Esophagus squamous epithelium (tissue), 5 donors: ENCODE measurements at regions not wholly inside any gene's neighbourhood (a gene's known extent, or its start where the extent isn't known, plus 50 kb on each side); places are given as distances from the start of the nearest gene placed in this dataset.

Source experiments
- DNase-seq: peaks from one replicate; lab custom pipeline; 2025; lab: John Stamatoyannopoulos, UW
- H3K27ac ChIP-seq, 4 donors: fragments of 200-600 bp; sonication (generic); one replicate each; pipeline ENCODE4 v1.5.1; 2016 to 2019; ENCODE audit warnings: mild to moderate bottlenecking in 1 of 4
- H3K27me3 ChIP-seq, 4 donors: fragments of 200-600 bp; sonication (generic); 1 replicate in 3 of 4; 2 replicates in 1 of 4; pipeline versions ENCODE4 v1.5.1 to v1.6.0; 2017 to 2021; ENCODE audit warnings: antibody characterized with exemption in 1 of 4
- H3K36me3 ChIP-seq, 3 donors: fragments of 200-600 bp; sonication (generic); one replicate each; pipeline ENCODE4 v1.5.1; 2016 to 2019
- H3K4me1 ChIP-seq, 3 donors: fragments of 200-600 bp; sonication (generic); one replicate each; pipeline ENCODE4 v1.5.1; 2017 to 2019
- H3K4me3 ChIP-seq, 4 donors: fragments of 200-600 bp; sonication (generic); 1 replicate in 3 of 4; 2 replicates in 1 of 4; pipeline ENCODE4 v1.5.1; 2016 to 2019; ENCODE audit warnings: mild to moderate bottlenecking in 2 of 4, moderate library complexity in 1 of 4
- H3K9me3 ChIP-seq, 3 donors: fragments of 200-600 bp; sonication (generic); one replicate each; pipeline ENCODE4 v1.5.1; 2016 to 2019
- CTCF ChIP-seq, 6 experiments: fragments of 450-650 bp in 4 of 6; fragments of 200-600 bp in 2 of 6; sonication (generic) in 2 of 6; IDR thresholded peaks; one replicate each; pipeline ENCODE4 v1.5.1; 2016 to 2019; ENCODE audit warnings: antibody characterized with exemption in 6 of 6, mild to moderate bottlenecking in 4 of 6, moderate library complexity in 4 of 6
- POLR2A ChIP-seq, 4 donors: fragments of 450-650 bp; IDR thresholded peaks; one replicate each; pipeline ENCODE4 v1.6.1; 2017; ENCODE audit warnings: antibody characterized with exemption in 4 of 4, mild to moderate bottlenecking in 4 of 4, moderate library complexity in 3 of 4
- WGBS, 2 donors: methylation state at CpG; one replicate each; pipeline ENCODE4 v1.1.5; 2018; 5-methylcytosine and 5-hydroxymethylcytosine counted together
- intact Hi-C: fragments of 100-400 bp; cut with DNase I; formaldehyde crosslinking; loops from one replicate; pipeline ENCODE4 v1.15.0; 2022
- donor health status: DM: yes; HTN: yes; CAD: no.

GRCh38 chr18:27704736-27705361 is 472.1 kb downstream of the CDH2 start:
- TF ChIP-seq CTCF (IDR thresholded peaks at IDR 0.05) (no peak), POLR2A (IDR thresholded peaks at IDR 0.05) (no peak)
- intact Hi-C loops: no loop called here
- WGBS, 2 donors: 25 to 32% methylated on average over 2 to 3 of the region's 3 CpGs

GRCh38 chr18:27699137-27699536 is 477.8 kb downstream of the CDH2 start:
- WGBS, 2 donors: 73 to 75% methylated on average over 3 of the region's 3 CpGs
- Histone ChIP-seq H3K9me3 (no peaks in the 10 kb centered on the region), H3K4me1 (no peaks in the 10 kb centered on the region), H3K27ac (no peak overlapping the region), H3K4me3 (no peak overlapping the region), H3K36me3 (no peaks in the 10 kb centered on the region), H3K27me3 (no peaks in the 10 kb centered on the region)
- intact Hi-C loops: no loop called here
- no peak for DNase-seq
- TF ChIP-seq POLR2A (IDR thresholded peaks at IDR 0.05) (no peak), CTCF (IDR thresholded peaks at IDR 0.05) (no peak)

More at GRCh38 chr18:27704736-27705361, 472.1 kb downstream of the CDH2 start:
- Histone ChIP-seq H3K4me3 (no peak overlapping the region), H3K27ac (no peak overlapping the region), H3K36me3 (no peaks in the 10 kb centered on the region), H3K4me1 (no peaks in the 10 kb centered on the region), H3K9me3 (peaks cover 0 to 5% (median 0%) of the 10 kb centered on the region in 3 donors), H3K27me3 (no peaks in the 10 kb centered on the region)
- DNase-seq: no peak

- DNase-seq: no peak
- intact Hi-C loops: no loop called here
- no peaks in the 10 kb centered on the region for H3K4me1 ChIP-seq
- 94 to 97% methylated on average over 2 of the region's 2 CpGs for WGBS, 2 donors
- TF ChIP-seq POLR2A (IDR thresholded peaks at IDR 0.05) (no peak), CTCF (IDR thresholded peaks at IDR 0.05) (no peak)
- H3K36me3 ChIP-seq: no peaks in the 10 kb centered on the region
- no peaks in the 10 kb centered on the region for H3K9me3 ChIP-seq
- H3K4me3 ChIP-seq: no peak overlapping the region
- H3K27me3 ChIP-seq: no peaks in the 10 kb centered on the region
- no peak overlapping the region for H3K27ac ChIP-seq
These were observed 480.8 kb downstream of the CDH2 start for GRCh38 chr18:27696148-27696547.

- intact Hi-C loops: no loop called here
- 50 to 57% methylated on average over 4 of the region's 4 CpGs for WGBS, 2 donors
These were observed 481.4 kb downstream of the CDH2 start for GRCh38 chr18:27695503-27695902.

GRCh38 chr18:27695052-27695451 is 481.9 kb downstream of the CDH2 start:
- Histone ChIP-seq H3K36me3 (no peaks in the 10 kb centered on the region), H3K27me3 (no peaks in the 10 kb centered on the region), H3K27ac (no peak overlapping the region), H3K4me1 (no peaks in the 10 kb centered on the region), H3K9me3 (no peaks in the 10 kb centered on the region), H3K4me3 (no peak overlapping the region)
- WGBS, 2 donors: 80 to 83% methylated on average over 7 of the region's 7 CpGs
- TF ChIP-seq POLR2A (IDR thresholded peaks at IDR 0.05) (no peak), CTCF (IDR thresholded peaks at IDR 0.05) (no peak)
- intact Hi-C loops: no loop called here
- DNase-seq: no peak

More at GRCh38 chr18:27695503-27695902, 481.4 kb downstream of the CDH2 start:
- no peak for TF ChIP-seq CTCF (IDR thresholded peaks at IDR 0.05)
- no peak for TF ChIP-seq POLR2A (IDR thresholded peaks at IDR 0.05)
- Histone ChIP-seq H3K27me3 (no peaks in the 10 kb centered on the region), H3K27ac (no peak overlapping the region), H3K36me3 (no peaks in the 10 kb centered on the region), H3K4me1 (no peaks in the 10 kb centered on the region), H3K9me3 (no peaks in the 10 kb centered on the region), H3K4me3 (no peak overlapping the region)
- no peak for DNase-seq
